Stimulated activated naive CD8-positive, alpha-beta T cell treated with anti-CD3 and anti-CD28 coated beads, Interleukin-15, Interleukin-2, amounts not matched to agents 100 U/mL and 50 U/mL, for 24 hours (primary cell): ENCODE measurements at regions not wholly inside any gene's neighbourhood (a gene's known extent, or its start where the extent isn't known, plus 50 kb on each side); places are given as distances from the start of the nearest gene placed in this dataset.

Experiments used
- ATAC-seq: fragments of 150-1000 bp; cut with Tn5 transposase; one replicate; pipeline ENCODE4 v1.10.0; 2021
- DNase-seq: peaks from one replicate; pipeline ENCODE4 v3.0.0; 2021

- DNase-seq (no peak), ATAC-seq (no peak)
Observed at GRCh38 chr3:87414271-87414670, 137.9 kb upstream of the POU1F1 start.

- ATAC-seq (no peak), DNase-seq (no peak)
Observed at GRCh38 chr3:87413814-87414213, 137.4 kb upstream of the POU1F1 start.

GRCh38 chr3:87410110-87410509, 133.7 kb upstream of the POU1F1 start:
- ATAC-seq = no peak
- DNase-seq = no peak

GRCh38 chr3:87398168-87398801, 121.9 kb upstream of the POU1F1 start:
- ATAC-seq (no peak), DNase-seq (no peak)

- DNase-seq (no peak), ATAC-seq (no peak)
Observed at GRCh38 chr3:87397211-87397610, 120.8 kb upstream of the POU1F1 start.

GRCh38 chr3:87390821-87391220, 114.4 kb upstream of the POU1F1 start:
- DNase-seq = no peak

GRCh38 chr3:87390353-87390752, 114.0 kb upstream of the POU1F1 start:
- ATAC-seq = no peak
- no peak for DNase-seq

More at GRCh38 chr3:87390821-87391220, 114.4 kb upstream of the POU1F1 start:
- ATAC-seq = no peak

- ATAC-seq = no peak
- DNase-seq = no peak
Observed at GRCh38 chr3:87375231-87375682, 98.9 kb upstream of the POU1F1 start.

- ATAC-seq = no peak
- DNase-seq = no peak
Observed at GRCh38 chr3:87370007-87370406, 93.6 kb upstream of the POU1F1 start.

GRCh38 chr3:87367736-87368135, 91.4 kb upstream of the POU1F1 start:
- ATAC-seq (no peak), DNase-seq (no peak)

- no peak for ATAC-seq
Observed at GRCh38 chr3:87363721-87364120, 87.3 kb upstream of the POU1F1 start.

GRCh38 chr3:87361956-87362355, 85.6 kb upstream of the POU1F1 start:
- ATAC-seq = no peak
- DNase-seq = no peak

More at GRCh38 chr3:87363721-87364120, 87.3 kb upstream of the POU1F1 start:
- no peak for DNase-seq

- ATAC-seq (no peak), DNase-seq (no peak)
Observed at GRCh38 chr3:87361271-87361670, 84.9 kb upstream of the POU1F1 start.

GRCh38 chr3:87359826-87360225, 83.4 kb upstream of the POU1F1 start:
- ATAC-seq = no peak
- DNase-seq = no peak

GRCh38 chr3:87359025-87359424, 82.6 kb upstream of the POU1F1 start:
- DNase-seq = no peak
- no peak for ATAC-seq

- ATAC-seq (no peak), DNase-seq (no peak)
Observed at GRCh38 chr3:87358066-87358465, 81.7 kb upstream of the POU1F1 start.

GRCh38 chr3:87354398-87354797, 78.0 kb upstream of the POU1F1 start:
- ATAC-seq (no peak), DNase-seq (no peak)

GRCh38 chr3:87351937-87352336, 75.6 kb upstream of the POU1F1 start:
- DNase-seq (no peak), ATAC-seq (no peak)

- peak; percentile 82 for ATAC-seq
- DNase-seq = no peak
Observed at GRCh38 chr3:87350367-87351199, 74.2 kb upstream of the POU1F1 start.

- ATAC-seq (no peak), DNase-seq (no peak)
Observed at GRCh38 chr3:87349833-87350232, 73.4 kb upstream of the POU1F1 start.

GRCh38 chr3:87336761-87337160, 60.4 kb upstream of the POU1F1 start:
- DNase-seq = no peak
- no peak for ATAC-seq

GRCh38 chr3:87335931-87336330, 59.5 kb upstream of the POU1F1 start:
- ATAC-seq = no peak
- DNase-seq = no peak

GRCh38 chr3:87333393-87333892, 57.1 kb upstream of the POU1F1 start:
- ATAC-seq (peak; percentile 95), DNase-seq (no peak)
